HepG2 (cell line): ENCODE measurements at regions not wholly inside any gene's neighbourhood (a gene's known extent, or its start where the extent isn't known, plus 50 kb on each side); places are given as distances from the start of the nearest gene placed in this dataset.

Source experiments
- ATAC-seq: fragments of 200-7000 bp; cut with Tn5 transposase; 3 replicates; pipeline ENCODE4 v1.9.1; 2020; ENCODE audit warnings: mild to moderate bottlenecking, moderate library complexity
- BruUV-seq: library from RNA; stranded (reverse); fragments of 400-500 nt; replicated peaks from 2 replicates; lab custom pipeline; 2021; lab: Mats Ljungman, UMichigan
- CTCF ChIA-PET: fragments of 300-600 bp; formaldehyde crosslinking; extraction: SDS; loops from one replicate; lab custom pipeline; 2021; ENCODE audit warnings: low total read pairs, inconsistent platforms, low intra/inter-chr PET ratio; lab: Yijun Ruan, JAX
- POLR2A ChIA-PET: fragments of 350-600 bp; sonication (Branson Sonifier 250); formaldehyde crosslinking; loops from one replicate; lab custom pipeline; 2020; ENCODE audit warnings: antibody characterized with exemption, inconsistent platforms; lab: Yijun Ruan, JAX
- DNase-seq: peaks from one replicate; pipeline ENCODE4 v3.0.0-alpha.2; 2015; ENCODE audit warnings: low spot score
- FAIRE-seq: peaks from 3 replicates; lab custom pipeline; 2011; peaks lifted over from hg19 to GRCh38; lab: Jason Lieb, UNC
- H2AFZ ChIP-seq: one replicate; pipeline ENCODE4 v1.6.1; 2011; ENCODE audit warnings: low read length, inconsistent platforms
- H3K27ac ChIP-seq: fragments of 300-600 bp; 3 replicates; pipeline ENCODE4 v1.8.0; 2011; ENCODE audit warnings: mixed run types, mild to moderate bottlenecking, mixed read lengths, low read length, inconsistent platforms; ENCODE audit not compliant: insufficient read depth; ENCODE audit errors: extremely low read length
- H3K27me3 ChIP-seq, 2 experiments: fragments of 200-600 bp in 1 of 2; 2 replicates in 1 of 2; 3 replicates in 1 of 2; pipeline versions ENCODE4 v1.6.0 to v1.8.0; 2011; ENCODE audit warnings: low read length in 2 of 2, mild to moderate bottlenecking in 2 of 2, moderate library complexity in 2 of 2, inconsistent platforms in 1 of 2; ENCODE audit not compliant: insufficient read depth in 2 of 2, control insufficient read depth in 1 of 2
- H3K36me3 ChIP-seq, 2 experiments: fragments of 200-600 bp in 1 of 2; replicated peaks in 1 of 2; 2 replicates in 1 of 2; 3 replicates in 1 of 2; pipeline versions ENCODE4 v1.5.1 to v1.8.0; 2011; ENCODE audit warnings: low read length in 2 of 2, inconsistent platforms in 1 of 2; ENCODE audit not compliant: insufficient read depth in 2 of 2, control insufficient read depth in 1 of 2
- H3K4me1 ChIP-seq: 2 replicates; pipeline ENCODE4 v1.5.1; 2012; ENCODE audit warnings: low read length, inconsistent platforms; ENCODE audit not compliant: insufficient read depth
- H3K4me2 ChIP-seq: 2 replicates; pipeline ENCODE4 v1.6.0; 2011; ENCODE audit warnings: low read depth, low read length, inconsistent platforms
- H3K4me3 ChIP-seq, 3 experiments: fragments of 200-600 bp in 1 of 3; sonication (generic), shearing (Covaris generic) in 1 of 3; replicated peaks in 1 of 3; 2 replicates each; pipeline ENCODE4 v1.5.1; 2011 to 2016; ENCODE audit warnings: low read length in 3 of 3, inconsistent platforms in 2 of 3, low read depth in 2 of 3, mild to moderate bottlenecking in 2 of 3, control low read depth in 1 of 3, mixed read lengths in 1 of 3; ENCODE audit not compliant: insufficient read depth in 1 of 3
- H3K79me2 ChIP-seq: one replicate; pipeline ENCODE4 v1.6.1; 2011; ENCODE audit warnings: low read length, inconsistent platforms; ENCODE audit not compliant: insufficient read depth
- H3K9ac ChIP-seq: 2 replicates; pipeline ENCODE4 v1.6.0; 2011; ENCODE audit warnings: mild to moderate bottlenecking, low read depth, low read length, inconsistent platforms; ENCODE audit not compliant: insufficient read depth
- H3K9me3 ChIP-seq: 2 replicates; pipeline ENCODE4 v1.5.1; 2012; ENCODE audit warnings: mild to moderate bottlenecking, low read length
- H4K20me1 ChIP-seq: 2 replicates; pipeline ENCODE4 v1.6.0; 2011; ENCODE audit warnings: inconsistent platforms, mild to moderate bottlenecking, low read length, moderate library complexity; ENCODE audit not compliant: insufficient read depth
- AGO1 ChIP-seq: fragments of 200-400 bp; formaldehyde crosslinking; IDR thresholded peaks from 2 replicates; pipeline ENCODE4 v1.6.1; 2017; ENCODE audit warnings: mild to moderate bottlenecking, low read depth, low read length, moderate library complexity; ENCODE audit not compliant: poor library complexity, severe bottlenecking
- HIVEP1 ChIP-seq: sonication (generic); formaldehyde crosslinking; IDR thresholded peaks from 2 replicates; pipeline ENCODE4 v1.4.0; 2020; ENCODE audit warnings: mild to moderate bottlenecking, missing genetic modification reagents
- RERE ChIP-seq: IDR thresholded peaks from 2 replicates; pipeline ENCODE4 v1.6.1; 2016; ENCODE audit warnings: low read depth, missing genetic modification reagents, missing compliant biosample characterization
- TSC22D2 ChIP-seq: sonication (generic); formaldehyde crosslinking; IDR thresholded peaks from 2 replicates; pipeline ENCODE4 v1.5.1; 2020; ENCODE audit warnings: missing genetic modification reagents, mild to moderate bottlenecking, borderline replicate concordance
- ZNF792 ChIP-seq: IDR thresholded peaks from 2 replicates; pipeline ENCODE4 v1.6.1; 2016
- WGBS: methylation state at CpG from one replicate; pipeline ENCODE4 v1.1.6; 2017; ENCODE audit warnings: low lambda C conversion rate; 5-methylcytosine and 5-hydroxymethylcytosine counted together
- in situ Hi-C: cut with HindIII; loops from 2 replicates; pipeline ENCODE4 v1.10.0; 2017; ENCODE audit warnings: low pct_unique_long_range_greater_than_20kb; ENCODE audit not compliant: extremely low pct_ligation_motif_present
- intact Hi-C: fragments of 100-400 bp; cut with micrococcal nuclease; formaldehyde crosslinking; loops from one replicate; pipeline ENCODE4 v1.10.0; 2022; ENCODE audit not compliant: unreplicated experiment

- TF ChIP-seq ZNF792 (CRISPR knock-in tag) (no peak), AGO1 (no peak), HIVEP1 (no peak), TSC22D2 (no peak), RERE (CRISPR knock-in tag) (no peak)
- Histone ChIP-seq H3K36me3 (no peaks in the 10 kb centered on the region), H3K4me2 (no peak overlapping the region), H3K4me1 (no peaks in the 10 kb centered on the region), H2AFZ (no peak overlapping the region), H4K20me1 (no peaks in the 10 kb centered on the region), H3K79me2 (no peaks in the 10 kb centered on the region), H3K27me3 (no peaks in the 10 kb centered on the region), H3K9ac (no peak overlapping the region), H3K9me3 (peaks cover 12% of the 10 kb centered on the region), H3K4me3 (no peak overlapping the region), H3K27ac (no peak overlapping the region)
- FAIRE-seq = no peak
- intact Hi-C loops = no loop called here
- POLR2A ChIA-PET = no interaction called here
- BruUV-seq = no TSS peak
- in situ Hi-C loops = no loop called here
- no peak for DNase-seq
- 4% methylated on average over 3 of the region's 3 CpGs for WGBS
- no peak for ATAC-seq
- CTCF ChIA-PET = no interaction called here
Observed at GRCh38 chr2:34785206-34785785, 1186.2 kb upstream of the FAM98A start.
